HG03571 (cell line): ENCODE measurements at regions not wholly inside any gene's neighbourhood (a gene's known extent, or its start where the extent isn't known, plus 50 kb on each side); places are given as distances from the start of the nearest gene placed in this dataset.

Source experiments
- ATAC-seq: cut with Tn5 transposase; IDR thresholded peaks from one replicate; pipeline ENCODE4 v1.9.1; 2021; ENCODE audit not compliant: unreplicated experiment

DNA sequence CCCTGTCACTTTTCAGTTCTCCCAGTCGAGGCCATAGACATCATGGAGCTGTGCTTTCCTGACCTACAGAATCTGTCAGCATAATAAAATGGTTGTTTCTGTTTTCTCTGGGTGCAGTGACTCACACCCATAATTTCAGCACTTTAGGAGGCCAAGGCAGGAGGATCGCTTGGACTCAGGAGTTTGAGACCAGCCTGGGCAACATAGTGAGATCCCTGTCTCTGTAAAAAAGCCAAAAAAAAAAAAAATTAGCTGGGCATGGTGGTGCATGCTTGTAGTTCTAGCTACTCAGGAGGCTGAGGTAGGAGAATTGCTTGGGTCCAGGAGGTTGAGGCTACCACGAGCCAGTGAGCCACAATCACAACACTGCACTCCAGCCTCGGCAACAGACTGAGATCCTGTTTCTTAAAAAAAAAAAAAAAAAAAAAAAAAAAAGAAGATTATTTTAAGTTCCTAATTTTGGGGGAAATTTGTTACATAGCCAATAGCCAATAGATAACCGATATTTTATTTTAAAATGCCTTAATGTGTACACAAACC, 196.2 kb downstream of the ADSS2 start:
- no peak for ATAC-seq

DNA sequence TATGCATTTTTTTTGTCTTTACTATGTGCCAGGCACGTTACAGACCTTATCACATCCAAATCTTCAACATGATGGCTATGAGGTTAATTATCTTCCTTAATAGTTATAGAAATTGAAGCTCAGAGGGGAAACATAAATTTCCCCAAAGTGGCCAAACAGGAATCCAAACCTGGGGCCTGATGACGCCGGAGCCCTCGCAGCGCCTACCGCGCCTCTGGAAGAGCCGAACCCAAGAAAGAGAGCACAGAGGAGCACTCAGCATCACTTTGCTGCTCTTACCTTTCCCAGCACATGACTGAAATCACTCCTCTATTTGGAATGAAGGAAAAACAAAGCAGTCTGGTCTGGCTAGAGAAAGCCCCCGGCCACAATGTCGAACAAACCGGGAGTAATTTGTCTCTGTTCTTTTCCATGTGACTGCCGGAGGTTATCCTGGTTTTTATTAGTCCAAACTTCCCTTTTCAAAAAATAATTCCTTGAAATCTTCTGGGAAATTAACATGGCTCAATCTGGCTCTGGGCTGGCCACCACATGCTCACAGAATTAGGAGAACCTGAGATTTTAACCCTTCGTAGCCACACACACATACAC, 195.5 kb downstream of the ADSS2 start:
- ATAC-seq = no peak

DNA sequence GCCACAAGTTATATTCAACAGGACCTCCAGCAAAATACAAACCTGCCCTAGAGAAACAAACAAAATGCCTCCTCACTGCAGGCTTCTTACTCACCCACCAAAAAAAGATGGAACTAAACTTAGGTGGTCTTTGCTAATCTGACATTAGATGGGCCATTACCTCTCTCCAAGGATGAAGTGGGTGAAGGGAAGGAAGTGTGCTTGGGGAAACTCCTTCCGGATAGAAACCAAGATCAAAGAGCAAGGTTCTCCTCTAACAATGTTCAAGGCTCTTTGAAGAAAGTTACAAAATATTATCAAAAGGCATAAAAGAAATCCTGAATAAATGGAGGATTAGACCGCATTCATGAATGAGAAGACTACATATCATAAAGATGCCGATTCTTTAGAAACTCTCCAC, 187.5 kb downstream of the ADSS2 start:
- no peak for ATAC-seq

DNA sequence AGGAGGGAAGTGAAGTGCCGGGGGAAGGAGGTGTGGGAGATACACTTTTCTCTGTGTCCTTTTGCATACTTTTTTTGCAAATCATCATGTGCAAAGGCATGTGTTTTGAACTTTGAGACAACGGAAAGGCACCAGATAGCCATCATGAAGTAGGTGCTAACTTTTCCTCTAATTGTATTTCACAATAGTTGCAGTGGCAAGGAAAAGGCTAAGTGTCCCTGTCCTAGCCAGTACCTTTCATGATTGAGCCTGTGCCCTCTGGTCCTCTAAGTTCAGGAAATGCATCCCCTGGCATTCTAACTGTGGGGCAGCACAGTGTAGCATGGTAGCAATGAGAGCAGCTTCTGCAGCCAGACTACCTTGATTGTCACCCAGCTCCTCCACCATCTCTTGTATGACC, 186.2 kb downstream of the ADSS2 start:
- no peak for ATAC-seq

DNA sequence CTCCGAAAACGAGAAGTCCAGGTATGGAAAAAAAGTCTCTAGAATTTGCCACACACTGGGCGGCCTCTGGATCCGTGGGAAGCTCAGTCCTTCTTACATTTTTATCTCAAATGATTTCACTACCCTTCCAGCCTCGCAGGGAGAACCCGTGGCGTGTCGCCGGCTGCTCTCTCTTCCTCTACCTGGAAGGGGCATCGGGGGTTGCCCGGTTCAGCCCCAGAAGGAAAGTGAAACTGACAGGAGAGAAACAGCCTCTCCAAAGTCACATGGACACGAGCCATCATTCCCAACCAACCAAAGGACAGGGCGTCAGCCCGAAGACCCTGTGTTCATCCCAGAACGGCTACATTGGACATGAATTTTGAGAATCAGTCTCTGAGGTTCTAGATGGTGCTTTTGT, 182.5 kb downstream of the ADSS2 start:
- no peak for ATAC-seq

DNA sequence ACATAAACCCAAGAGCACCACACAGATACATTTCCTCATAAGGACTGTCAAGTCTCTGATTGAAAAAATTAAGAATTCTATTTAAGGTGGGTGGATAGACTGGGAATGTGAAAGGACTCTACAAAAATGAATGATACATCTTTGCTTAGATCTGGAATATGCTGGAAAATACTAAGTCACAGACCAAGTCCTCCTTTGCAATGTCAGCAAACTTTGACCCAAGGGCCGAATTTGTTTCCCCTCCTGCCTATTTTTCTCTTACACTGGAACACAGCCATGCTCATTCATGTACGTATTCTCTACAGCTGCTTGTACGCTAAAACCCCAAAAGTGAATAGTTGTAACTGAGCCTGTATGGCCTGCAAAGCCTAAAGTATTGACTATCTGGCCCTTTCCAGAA, 180.7 kb downstream of the ADSS2 start:
- no peak for ATAC-seq

DNA sequence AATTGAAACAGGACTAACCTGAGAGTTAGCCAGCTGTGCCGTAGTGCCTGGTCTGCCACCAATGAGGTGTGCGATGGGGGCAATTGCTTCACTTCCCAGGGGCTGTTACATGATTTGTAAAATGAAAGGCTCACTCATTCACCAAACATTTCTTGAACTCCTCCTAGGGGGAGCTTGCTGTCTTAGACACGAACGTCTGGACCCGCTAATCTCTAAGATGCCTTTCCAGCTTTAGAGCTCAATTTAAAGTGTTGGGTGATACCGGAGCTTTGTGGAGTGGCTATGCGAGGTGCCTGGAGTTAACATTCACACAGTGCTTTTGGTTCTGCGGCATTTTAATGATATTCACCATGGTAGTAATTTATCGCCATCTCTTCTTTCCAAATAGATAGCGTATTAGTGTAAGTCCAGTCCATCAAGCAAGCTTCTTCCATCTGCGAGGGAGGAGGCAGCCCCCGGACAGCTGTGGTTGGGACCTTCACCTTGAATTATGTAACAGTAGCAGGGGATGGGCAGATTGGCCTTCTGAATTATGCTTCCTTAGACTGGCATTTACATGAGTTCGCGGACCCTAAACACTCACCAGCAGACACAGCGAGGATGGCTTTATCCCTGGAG, 179.9 kb downstream of the ADSS2 start:
- ATAC-seq = no peak

DNA sequence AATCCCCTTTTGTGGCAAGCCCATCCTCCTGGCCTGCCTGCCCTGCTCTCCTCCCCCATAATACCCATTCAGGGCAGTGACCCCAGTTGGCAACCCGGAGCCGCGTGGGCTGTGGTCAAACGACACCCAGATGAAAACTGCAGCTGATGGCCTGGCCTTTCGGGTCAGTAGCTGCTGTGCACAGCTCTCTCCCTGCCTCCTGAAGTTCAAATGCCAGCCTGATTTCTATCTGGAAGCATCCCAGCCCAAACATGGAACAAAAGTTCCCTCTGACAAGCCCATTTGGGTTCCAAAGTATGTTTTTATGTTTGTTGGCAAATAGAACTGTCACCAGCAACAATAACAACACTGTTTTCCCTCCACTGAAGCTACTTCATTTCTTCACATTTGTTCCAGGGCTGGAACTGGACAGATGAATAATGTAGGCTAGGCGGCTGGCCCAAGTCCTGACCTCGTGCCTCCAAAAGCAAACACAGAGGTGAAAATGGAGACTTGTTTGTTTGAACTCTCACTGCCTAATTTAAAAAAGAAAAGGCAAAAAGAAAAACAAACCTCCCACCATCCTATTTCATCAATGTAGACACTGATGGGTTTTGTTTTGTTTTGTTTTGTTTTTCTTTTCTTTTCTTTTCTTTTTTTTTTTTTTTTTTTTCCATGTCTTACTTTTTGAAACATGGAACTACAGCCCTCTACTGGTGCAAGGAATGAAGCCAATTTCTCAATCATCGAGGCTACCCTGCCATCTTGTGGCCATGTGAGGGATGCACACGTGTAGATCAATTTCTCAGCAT, 179.0 kb downstream of the ADSS2 start:
- ATAC-seq = peak; percentile 89

DNA sequence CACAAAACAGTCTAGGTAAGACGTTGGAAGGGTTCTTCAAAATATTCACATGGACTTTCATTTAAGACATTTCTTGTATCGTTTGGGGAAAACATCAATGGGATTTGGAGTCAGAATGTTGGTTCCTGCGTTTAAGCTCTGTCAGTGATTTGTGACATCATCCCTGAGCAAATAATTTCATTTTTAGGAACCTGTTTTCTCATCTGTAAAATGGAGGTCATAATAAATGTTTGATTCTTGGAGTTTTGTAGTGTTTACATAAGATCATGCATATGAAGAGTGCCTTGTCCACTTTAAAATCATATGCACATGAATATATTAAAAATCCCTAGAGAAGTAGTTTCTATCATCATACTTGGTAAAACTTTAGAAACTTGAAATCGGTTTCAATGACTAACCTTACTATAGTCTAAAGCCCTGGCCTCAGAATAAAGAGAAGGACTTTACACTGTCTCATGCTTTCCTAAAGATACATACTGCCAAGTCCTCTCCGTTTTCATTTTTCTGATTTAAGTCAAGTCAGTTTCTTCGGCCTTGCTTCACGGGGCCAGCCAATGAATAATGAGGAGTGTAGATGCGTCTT, 178.4 kb downstream of the ADSS2 start:
- ATAC-seq = no peak

DNA sequence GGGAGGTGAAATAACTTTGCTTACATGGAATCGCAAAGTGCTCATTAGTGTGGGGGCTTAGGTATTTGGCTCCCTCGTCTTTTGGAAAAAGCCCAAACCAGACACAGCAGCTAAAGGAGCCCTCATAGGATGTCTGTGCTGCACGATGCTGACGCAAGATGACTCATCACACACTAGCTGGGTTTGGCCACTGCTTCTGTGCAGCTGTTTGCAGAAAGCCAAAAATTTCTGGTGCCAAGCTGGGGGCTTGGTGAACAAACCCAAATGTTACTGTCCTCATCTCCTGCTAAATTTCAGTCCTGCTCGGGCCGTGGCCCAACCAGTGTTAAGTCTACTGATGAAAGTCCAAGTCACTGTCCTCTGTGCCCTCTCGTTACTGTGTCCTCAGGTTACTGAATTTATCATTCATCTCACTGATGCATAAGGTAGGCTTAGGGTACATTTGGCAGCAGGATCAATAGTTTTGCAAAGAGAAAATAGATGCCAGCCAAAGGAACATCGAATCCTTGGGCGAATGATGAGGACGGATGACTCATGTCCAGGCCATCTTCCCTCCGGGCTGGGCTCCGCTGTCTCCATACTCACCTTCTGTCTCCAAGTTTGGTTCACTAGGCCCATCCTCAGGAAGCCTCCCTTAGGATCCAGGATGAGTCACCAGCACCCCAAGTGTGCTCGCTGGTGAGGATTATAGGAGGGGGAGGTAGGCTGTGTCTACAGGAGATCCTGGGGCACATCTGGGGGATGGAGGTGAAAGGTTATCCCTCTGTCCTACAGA, 177.7 kb downstream of the ADSS2 start:
- no peak for ATAC-seq

DNA sequence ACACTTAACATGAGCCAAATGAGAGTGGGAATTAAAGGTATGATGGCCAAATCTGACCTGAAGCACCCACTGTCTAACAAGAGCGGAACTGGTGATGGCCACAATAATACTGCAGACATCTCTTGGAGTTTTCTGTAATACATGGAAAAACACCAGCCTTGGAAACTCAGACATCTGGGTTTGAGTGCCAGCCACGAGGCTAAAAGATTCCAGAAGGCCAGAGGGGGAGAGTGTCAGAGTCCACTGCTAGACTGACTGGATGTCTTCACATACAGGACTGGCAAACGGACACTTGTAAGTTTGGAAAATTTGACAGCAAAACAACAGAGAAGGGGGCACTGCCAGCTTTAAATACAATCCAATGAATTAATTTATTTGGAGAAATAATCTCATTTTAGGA, 175.1 kb downstream of the ADSS2 start:
- no peak for ATAC-seq

DNA sequence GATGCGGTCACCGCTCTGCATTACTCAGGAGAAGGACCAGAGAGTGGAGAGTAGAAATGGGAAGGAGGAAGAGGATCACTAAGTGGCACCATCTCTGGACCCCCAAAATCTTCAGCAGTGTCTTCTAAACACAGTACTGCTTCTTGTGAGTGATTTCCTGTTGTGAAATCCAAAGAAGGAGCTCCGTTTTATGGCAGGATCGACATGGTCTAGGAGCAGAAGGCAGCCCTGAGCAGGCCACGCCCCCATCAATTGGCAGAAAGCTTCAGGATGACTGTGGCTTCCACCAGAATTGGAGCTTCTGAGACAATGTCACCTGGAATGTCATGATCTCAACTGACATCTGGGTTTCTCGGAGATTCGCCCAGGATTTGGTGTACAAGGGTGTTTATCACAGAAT, 171.5 kb downstream of the ADSS2 start:
- ATAC-seq = no peak

DNA sequence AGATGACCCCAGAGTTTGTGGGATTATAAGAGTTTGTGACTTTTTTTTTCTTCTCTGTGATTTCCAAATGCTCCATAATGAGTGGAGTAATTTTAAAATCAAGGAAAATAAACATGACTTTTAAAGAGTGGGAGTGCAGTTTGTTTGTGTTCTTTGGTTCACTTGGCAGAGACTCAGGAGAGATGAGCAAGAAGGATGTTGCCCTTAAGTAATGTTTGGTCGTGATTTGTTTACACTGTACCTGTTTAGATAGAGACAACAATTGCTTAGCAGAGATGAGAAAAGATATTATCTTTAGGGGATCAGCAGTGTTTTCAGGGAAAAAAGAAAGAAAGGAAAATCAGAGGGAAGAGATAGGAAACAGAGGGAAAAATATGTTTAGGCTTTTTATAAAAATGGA, 170.8 kb downstream of the ADSS2 start:
- ATAC-seq = no peak

DNA sequence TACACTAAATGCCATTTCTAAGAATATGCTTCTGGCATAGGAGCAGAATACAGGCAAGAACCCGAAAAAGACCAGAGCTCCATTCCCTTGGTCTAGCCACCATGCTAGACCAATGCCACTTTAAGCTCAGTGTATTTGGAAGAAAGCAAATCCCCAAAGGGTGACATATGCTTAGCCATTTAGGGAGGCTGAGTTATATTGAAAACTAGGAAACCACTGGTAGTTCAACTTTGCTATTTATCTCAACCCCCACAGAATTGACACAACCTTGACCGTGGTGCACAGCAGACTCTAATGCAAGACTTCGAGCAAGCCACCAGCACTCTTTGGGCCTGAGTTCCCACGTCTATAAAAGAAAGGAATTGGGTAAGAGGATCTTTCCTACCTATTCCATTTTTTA, 167.9 kb downstream of the ADSS2 start:
- no peak for ATAC-seq

DNA sequence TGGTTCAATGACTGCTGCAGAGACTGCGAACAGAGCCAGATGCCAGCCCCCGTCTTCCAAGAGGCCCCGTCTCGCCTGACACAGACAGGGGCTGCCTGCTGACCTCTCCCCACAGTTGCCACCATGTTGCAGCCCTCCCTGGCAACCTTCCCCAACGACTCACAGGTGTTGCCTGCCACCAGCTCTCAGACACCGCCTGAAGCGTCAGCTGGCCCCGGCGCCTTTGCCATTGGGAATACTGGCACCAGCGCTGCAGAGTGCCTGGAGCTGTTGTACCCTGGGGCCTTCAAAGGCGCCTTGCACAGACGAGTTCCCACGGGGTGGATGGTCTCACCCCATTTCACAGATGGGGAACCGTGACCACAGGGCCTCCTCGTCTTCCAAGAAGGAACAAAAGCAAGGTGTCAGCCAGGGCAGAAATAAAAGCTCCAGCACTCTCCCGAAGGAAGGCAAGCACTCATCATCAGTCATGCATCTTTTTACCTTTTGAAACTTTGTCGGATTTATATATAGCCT, 167.0 kb downstream of the ADSS2 start:
- ATAC-seq = no peak

DNA sequence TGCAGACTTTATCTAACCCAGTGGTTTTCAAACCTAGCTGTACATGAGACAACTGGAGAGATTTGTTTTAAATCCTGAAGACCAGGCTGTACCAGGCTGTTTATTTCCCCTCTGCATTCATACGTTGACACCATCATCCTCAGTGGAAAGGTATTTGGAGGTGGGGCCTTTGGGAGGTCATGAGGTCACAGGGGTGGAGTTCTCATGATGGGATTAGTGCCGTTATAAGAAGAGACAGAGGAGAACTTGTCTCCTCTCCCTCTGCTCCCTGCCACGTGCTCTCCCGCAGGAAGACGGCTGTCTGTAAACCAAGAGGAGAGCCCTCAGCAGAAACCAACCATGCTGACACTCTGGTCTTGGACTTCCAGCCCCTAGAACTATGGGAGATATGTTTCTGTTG, 165.4 kb downstream of the ADSS2 start:
- no peak for ATAC-seq

DNA sequence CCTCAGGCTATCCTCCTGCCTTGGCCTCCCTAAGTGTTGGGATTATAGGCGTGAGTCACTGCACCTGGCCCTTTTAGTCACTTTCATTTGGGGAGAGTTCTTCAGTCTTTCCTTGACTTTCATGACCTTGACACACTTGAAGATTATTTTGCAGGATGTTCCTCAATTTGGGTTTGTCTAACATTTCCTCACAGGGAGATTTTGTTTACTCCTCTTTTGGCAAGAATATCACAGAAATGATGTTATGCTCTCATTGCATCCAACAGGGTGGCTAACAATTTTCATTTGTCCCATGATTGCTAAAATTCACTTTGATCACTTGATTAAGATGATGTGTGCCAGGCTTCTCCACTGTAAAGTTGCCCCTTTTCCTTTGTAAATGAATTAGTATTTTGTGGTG, 164.0 kb downstream of the ADSS2 start:
- no peak for ATAC-seq

DNA sequence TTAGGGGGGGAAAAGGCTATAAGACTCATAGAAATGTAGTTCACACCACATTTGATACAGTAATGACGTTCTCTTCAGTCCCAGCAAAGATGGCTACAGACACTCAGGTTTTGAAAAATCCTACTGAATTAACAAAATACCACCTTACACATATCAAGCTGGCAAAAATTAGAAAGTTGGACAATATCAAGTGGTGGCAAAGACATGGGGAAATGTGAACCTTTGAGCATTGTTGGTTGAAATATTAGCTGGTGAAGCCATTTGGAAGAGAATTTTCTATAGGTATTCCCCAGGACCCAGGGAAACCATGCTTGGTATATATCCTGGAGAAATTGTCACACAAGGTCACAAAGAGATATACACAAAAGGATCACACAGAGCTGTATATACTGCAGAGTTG, 163.0 kb downstream of the ADSS2 start:
- ATAC-seq = no peak

DNA sequence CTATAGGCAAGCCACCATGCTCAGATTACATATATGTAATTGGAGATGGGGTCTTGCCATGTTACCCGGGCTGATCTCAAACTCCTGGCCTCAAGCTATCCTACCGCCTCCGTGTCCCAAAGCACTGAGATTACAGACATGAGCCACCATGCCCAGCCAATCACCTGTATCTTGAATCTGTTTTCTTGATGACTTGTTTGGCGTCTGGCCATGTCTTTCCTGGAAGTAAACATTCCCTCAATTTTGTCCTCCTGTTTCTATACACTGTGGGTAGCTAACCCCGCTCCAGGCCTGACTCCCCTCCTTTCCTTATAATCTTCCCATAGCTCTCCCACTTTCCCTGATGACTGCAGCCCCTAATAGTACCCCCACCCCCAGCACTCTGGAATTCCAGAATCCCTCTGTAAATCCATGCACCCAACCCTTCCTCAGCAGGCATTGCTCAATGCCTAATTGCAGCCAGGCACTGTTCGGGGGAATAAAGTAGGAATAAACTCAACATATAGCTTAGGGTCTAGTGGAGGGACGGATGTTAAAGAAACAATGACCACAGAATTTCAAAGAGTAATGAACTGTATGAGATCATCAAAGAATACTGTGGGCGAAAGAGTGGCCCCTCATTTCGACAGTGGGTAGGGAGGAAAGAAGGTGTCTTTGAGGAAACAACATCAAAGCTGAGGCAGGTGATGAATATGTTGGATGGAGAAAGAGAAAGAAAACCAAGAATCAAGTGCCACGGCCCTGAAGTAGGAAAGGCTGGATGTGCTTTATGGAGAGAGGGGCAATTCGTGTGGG, 161.5 kb downstream of the ADSS2 start:
- ATAC-seq = no peak
